ENCODE measurements at regions not wholly inside any gene's neighbourhood (a gene's known extent, or its start where the extent isn't known, plus 50 kb on each side); places are given as distances from the start of the nearest gene placed in this dataset.

- Histone ChIP-seq H3K4ac (ENCODE audit: low read depth, low read length) (no peak overlapping the region), H3K18ac (ENCODE audit: insufficient read length, low read depth, low read length) (no peak overlapping the region), H3K23me2 (ENCODE audit: insufficient read length, low read depth, low read length, poor library complexity, severe bottlenecking) (no peaks in the 10 kb centered on the region), H2AK5ac (ENCODE audit: insufficient read length, low read length) (no peak overlapping the region), H2BK15ac (ENCODE audit: low read depth, low read length) (no peak overlapping the region), H4K5ac (ENCODE audit: insufficient read length, low read depth, low read length) (no peak overlapping the region), H2BK5ac (ENCODE audit: insufficient read length, low read length) (no peak overlapping the region), H3K23ac (ENCODE audit: insufficient read length, low read depth, low read length) (no peak overlapping the region), H3K9me3 (ENCODE audit: control insufficient read depth, low read depth, low read length) (no peaks in the 10 kb centered on the region), H3K9ac (ENCODE audit: extremely low read depth, insufficient read length, low read length) (no peak overlapping the region), H3K14ac (ENCODE audit: insufficient read depth, low read length) (no peak overlapping the region), H4K20me1 (ENCODE audit: control insufficient read depth, insufficient read depth, insufficient read length) (no peaks in the 10 kb centered on the region), H3K4me1 (ENCODE audit: insufficient read depth, low read length) (no peaks in the 10 kb centered on the region), H3K56ac (ENCODE audit: insufficient read length, low read depth, low read length) (no peak overlapping the region), H3K79me1 (ENCODE audit: insufficient read depth, low read depth, low read length, poor library complexity, severe bottlenecking) (no peaks in the 10 kb centered on the region), H4K8ac (replicated peaks; ENCODE audit: insufficient read length, low read depth, low read length) (no peak overlapping the region), H3T11ph (ENCODE audit: low read length) (no peak overlapping the region), H3K27ac (ENCODE audit: insufficient read length, low read depth, low read length) (no peak overlapping the region), H2BK120ac (ENCODE audit: low read depth, low read length, poor library complexity, severe bottlenecking) (no peak overlapping the region), H3K27me3 (ENCODE audit: insufficient read depth, low read length) (no peaks in the 10 kb centered on the region), H2BK20ac (ENCODE audit: low read depth, low read length, poor library complexity, severe bottlenecking) (no peak overlapping the region), H3K4me2 (ENCODE audit: insufficient read depth, insufficient read length, low read length) (no peak overlapping the region), H2BK12ac (ENCODE audit: insufficient read length, low read depth, low read length) (no peak overlapping the region), H2AFZ (ENCODE audit: low read length) (no peak overlapping the region), H4K91ac (ENCODE audit: insufficient read length, low read depth, low read length) (no peak overlapping the region), H3K79me2 (ENCODE audit: insufficient read depth, low read length) (no peaks in the 10 kb centered on the region)
- DNase-seq = no peak
- Mint-ChIP-seq H3K4me1 (no peaks in the 10 kb centered on the region), H3K27me3 (ENCODE audit: low read depth) (peaks cover 3% of the 10 kb centered on the region; the same call in 1 of the 2 replicates), H3K36me3 (ENCODE audit: insufficient read depth in 1 of 3, low read depth in 3 of 3) (no peaks in the 10 kb centered on the region), H3K4me3 (no peak overlapping the region), H3K27ac (no peak overlapping the region), H3K9me3 (peaks cover 2 to 6% of the 10 kb centered on the region in 2 experiments; a peak in 3 of 5 replicates)
- no CpG with 5 or more reads among the region's 4 CpGs for WGBS (ENCODE audit: extremely low coverage, insufficient read length, low lambda C conversion rate)
- no peak for TF ChIP-seq CTCF (conservative IDR thresholded peaks at IDR 0.05)
Measured at GRCh38 chr15:81589671-81590070, 215.7 kb upstream of the TMC3 start.

Data from H9 (cell line).